ENCODE measurements at regions not wholly inside any gene's neighbourhood (a gene's known extent, or its start where the extent isn't known, plus 50 kb on each side); places are given as distances from the start of the nearest gene placed in this dataset.

GRCh38 chr3:66803206-66803605 is 194.9 kb upstream of the KBTBD8 start:
- H3K9me3 Mint-ChIP-seq, result no peaks in the 10 kb centered on the region
- ATAC-seq (no peak), DNase-seq (no peak)
- peaks cover 12% of the 10 kb centered on the region for H3K27me3 Mint-ChIP-seq
- no peak overlapping the region for H3K4me3 Mint-ChIP-seq
- no peaks in the 10 kb centered on the region for H3K36me3 Mint-ChIP-seq (ENCODE audit: low read depth)
- no peak overlapping the region for H3K27ac Mint-ChIP-seq
- H3K4me1 Mint-ChIP-seq, result no peaks in the 10 kb centered on the region

- Mint-ChIP-seq H3K36me3 (ENCODE audit: low read depth) (no peaks in the 10 kb centered on the region), H3K9me3 (no peaks in the 10 kb centered on the region), H3K4me3 (no peak overlapping the region), H3K4me1 (no peaks in the 10 kb centered on the region), H3K27me3 (peaks cover 7% of the 10 kb centered on the region), H3K27ac (no peak overlapping the region)
- ATAC-seq (no peak), DNase-seq (no peak)
Observed at GRCh38 chr3:66803721-66804695, 194.1 kb upstream of the KBTBD8 start.

GRCh38 chr3:66808891-66809594 is 189.1 kb upstream of the KBTBD8 start:
- H3K4me1 Mint-ChIP-seq, result no peaks in the 10 kb centered on the region
- no peaks in the 10 kb centered on the region for H3K36me3 Mint-ChIP-seq (ENCODE audit: low read depth)
- ATAC-seq (no peak), DNase-seq (no peak)
- H3K27ac Mint-ChIP-seq, result no peak overlapping the region
- no peak overlapping the region for H3K4me3 Mint-ChIP-seq
- H3K9me3 Mint-ChIP-seq, result no peaks in the 10 kb centered on the region
- H3K27me3 Mint-ChIP-seq, result peaks cover 3% of the 10 kb centered on the region

GRCh38 chr3:66809595-66809958 is 188.5 kb upstream of the KBTBD8 start:
- H3K36me3 Mint-ChIP-seq (ENCODE audit: low read depth), result no peaks in the 10 kb centered on the region
- H3K4me3 Mint-ChIP-seq, result no peak overlapping the region
- H3K9me3 Mint-ChIP-seq, result no peaks in the 10 kb centered on the region
- H3K27me3 Mint-ChIP-seq, result peaks cover 3% of the 10 kb centered on the region
- ATAC-seq (no peak), DNase-seq (no peak)
- H3K4me1 Mint-ChIP-seq, result no peaks in the 10 kb centered on the region
- H3K27ac Mint-ChIP-seq, result no peak overlapping the region

GRCh38 chr3:66812136-66812535 is 186.0 kb upstream of the KBTBD8 start:
- Mint-ChIP-seq H3K4me3 (no peak overlapping the region), H3K4me1 (no peaks in the 10 kb centered on the region), H3K27ac (no peak overlapping the region), H3K27me3 (peaks cover 1% of the 10 kb centered on the region), H3K9me3 (no peaks in the 10 kb centered on the region), H3K36me3 (ENCODE audit: low read depth) (no peaks in the 10 kb centered on the region)
- DNase-seq, result no peak
- no peak for ATAC-seq

GRCh38 chr3:66812741-66813140 is 185.4 kb upstream of the KBTBD8 start:
- no peak for ATAC-seq
- Mint-ChIP-seq H3K4me3 (no peak overlapping the region), H3K36me3 (ENCODE audit: low read depth) (no peaks in the 10 kb centered on the region), H3K9me3 (no peaks in the 10 kb centered on the region), H3K4me1 (no peaks in the 10 kb centered on the region), H3K27ac (no peak overlapping the region), H3K27me3 (peaks cover 3% of the 10 kb centered on the region)
- DNase-seq, result no peak

- no peak overlapping the region for H3K4me3 Mint-ChIP-seq
- no peaks in the 10 kb centered on the region for H3K36me3 Mint-ChIP-seq (ENCODE audit: low read depth)
- DNase-seq, result no peak
- no peaks in the 10 kb centered on the region for H3K4me1 Mint-ChIP-seq
- H3K27ac Mint-ChIP-seq, result no peak overlapping the region
- ATAC-seq, result no peak
- no peaks in the 10 kb centered on the region for H3K9me3 Mint-ChIP-seq
- peaks cover 3% of the 10 kb centered on the region for H3K27me3 Mint-ChIP-seq
Observed at GRCh38 chr3:66816090-66816761, 181.9 kb upstream of the KBTBD8 start.

- DNase-seq (no peak), ATAC-seq (no peak)
- Mint-ChIP-seq H3K27me3 (peaks cover 3% of the 10 kb centered on the region), H3K36me3 (ENCODE audit: low read depth) (no peaks in the 10 kb centered on the region), H3K9me3 (no peaks in the 10 kb centered on the region), H3K27ac (no peak overlapping the region), H3K4me1 (no peaks in the 10 kb centered on the region), H3K4me3 (no peak overlapping the region)
Observed at GRCh38 chr3:66817951-66818557, 180.1 kb upstream of the KBTBD8 start.

- Mint-ChIP-seq H3K9me3 (no peaks in the 10 kb centered on the region), H3K27me3 (peaks cover 3% of the 10 kb centered on the region), H3K36me3 (ENCODE audit: low read depth) (no peaks in the 10 kb centered on the region), H3K4me1 (no peaks in the 10 kb centered on the region), H3K4me3 (no peak overlapping the region), H3K27ac (no peak overlapping the region)
- ATAC-seq, result no peak
- DNase-seq, result no peak
Observed at GRCh38 chr3:66819993-66820501, 178.1 kb upstream of the KBTBD8 start.

- no peaks in the 10 kb centered on the region for H3K36me3 Mint-ChIP-seq (ENCODE audit: low read depth)
- no peak overlapping the region for H3K4me3 Mint-ChIP-seq
- ATAC-seq (peak; percentile 76), DNase-seq (peak; percentile 63)
- H3K4me1 Mint-ChIP-seq, result no peaks in the 10 kb centered on the region
- no peak overlapping the region for H3K27ac Mint-ChIP-seq
- H3K27me3 Mint-ChIP-seq, result no peaks in the 10 kb centered on the region
- H3K9me3 Mint-ChIP-seq, result no peaks in the 10 kb centered on the region
Observed at GRCh38 chr3:66822186-66823008, 175.7 kb upstream of the KBTBD8 start.

- ATAC-seq (no peak), DNase-seq (no peak)
- Mint-ChIP-seq H3K4me1 (no peaks in the 10 kb centered on the region), H3K27ac (no peak overlapping the region), H3K27me3 (no peaks in the 10 kb centered on the region), H3K4me3 (no peak overlapping the region), H3K9me3 (no peaks in the 10 kb centered on the region), H3K36me3 (ENCODE audit: low read depth) (no peaks in the 10 kb centered on the region)
Observed at GRCh38 chr3:66823009-66823397, 175.1 kb upstream of the KBTBD8 start.

- Mint-ChIP-seq H3K36me3 (ENCODE audit: low read depth) (no peaks in the 10 kb centered on the region), H3K27ac (no peak overlapping the region), H3K9me3 (no peaks in the 10 kb centered on the region), H3K27me3 (no peaks in the 10 kb centered on the region), H3K4me1 (no peaks in the 10 kb centered on the region), H3K4me3 (no peak overlapping the region)
- no peak for DNase-seq
- ATAC-seq, result no peak
Observed at GRCh38 chr3:66823532-66823931, 174.6 kb upstream of the KBTBD8 start.

GRCh38 chr3:66825375-66825774 is 172.7 kb upstream of the KBTBD8 start:
- no peak overlapping the region for H3K4me3 Mint-ChIP-seq
- H3K36me3 Mint-ChIP-seq (ENCODE audit: low read depth), result no peaks in the 10 kb centered on the region
- no peak overlapping the region for H3K27ac Mint-ChIP-seq
- ATAC-seq (no peak), DNase-seq (no peak)
- no peaks in the 10 kb centered on the region for H3K4me1 Mint-ChIP-seq
- H3K9me3 Mint-ChIP-seq, result no peaks in the 10 kb centered on the region
- H3K27me3 Mint-ChIP-seq, result no peaks in the 10 kb centered on the region

GRCh38 chr3:66827726-66828125 is 170.4 kb upstream of the KBTBD8 start:
- no peaks in the 10 kb centered on the region for H3K36me3 Mint-ChIP-seq (ENCODE audit: low read depth)
- no peaks in the 10 kb centered on the region for H3K4me1 Mint-ChIP-seq
- H3K27me3 Mint-ChIP-seq, result no peaks in the 10 kb centered on the region
- no peaks in the 10 kb centered on the region for H3K9me3 Mint-ChIP-seq
- DNase-seq (no peak), ATAC-seq (no peak)
- H3K4me3 Mint-ChIP-seq, result no peak overlapping the region
- no peak overlapping the region for H3K27ac Mint-ChIP-seq
